Omental fat pad (tissue), 3 donors: ENCODE measurements at regions not wholly inside any gene's neighbourhood (a gene's known extent, or its start where the extent isn't known, plus 50 kb on each side); places are given as distances from the start of the nearest gene placed in this dataset.

Experiments used
- ATAC-seq: fragments of 150-250 bp; one replicate; pipeline ENCODE4 v1.9.1; 2016; ENCODE audit warnings: mild to moderate bottlenecking, moderate library complexity; ENCODE audit not compliant: low FRiP score
- DNase-seq: peaks from one replicate; pipeline ENCODE4 v3.0.0-alpha.2; 2019; ENCODE audit warnings: low spot score
- TF ChIP-seq, protein P1 (sequence below), 3 donors: fragments of 450-650 bp; IDR thresholded peaks; one replicate each; pipeline ENCODE4 v1.5.1; 2016 to 2017; ENCODE audit warnings: antibody characterized with exemption in 3 of 3, mild to moderate bottlenecking in 3 of 3, moderate library complexity in 2 of 3

DNA sequence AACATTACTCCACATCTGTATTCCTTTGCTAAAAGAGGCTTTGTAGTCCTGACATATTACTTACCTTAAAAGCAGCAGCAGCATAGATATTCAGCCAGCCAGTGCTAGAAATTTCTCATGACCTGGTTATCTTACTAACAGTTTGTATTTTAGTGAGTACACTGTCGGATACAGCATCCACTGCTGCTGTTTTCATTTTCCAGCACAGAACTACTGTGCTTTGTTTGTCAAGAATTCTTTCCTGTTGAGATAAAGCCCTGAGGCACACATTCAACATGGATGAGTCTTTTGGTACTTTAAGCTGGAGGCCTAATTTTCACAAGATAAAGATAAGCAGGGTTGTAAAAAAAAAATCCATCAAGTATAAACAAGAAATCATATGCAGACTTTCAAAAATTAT lies 311.2 kb upstream of the OPRM1 start:
- ATAC-seq (no peak), DNase-seq (no peak)
- TF ChIP-seq, protein P1, sequence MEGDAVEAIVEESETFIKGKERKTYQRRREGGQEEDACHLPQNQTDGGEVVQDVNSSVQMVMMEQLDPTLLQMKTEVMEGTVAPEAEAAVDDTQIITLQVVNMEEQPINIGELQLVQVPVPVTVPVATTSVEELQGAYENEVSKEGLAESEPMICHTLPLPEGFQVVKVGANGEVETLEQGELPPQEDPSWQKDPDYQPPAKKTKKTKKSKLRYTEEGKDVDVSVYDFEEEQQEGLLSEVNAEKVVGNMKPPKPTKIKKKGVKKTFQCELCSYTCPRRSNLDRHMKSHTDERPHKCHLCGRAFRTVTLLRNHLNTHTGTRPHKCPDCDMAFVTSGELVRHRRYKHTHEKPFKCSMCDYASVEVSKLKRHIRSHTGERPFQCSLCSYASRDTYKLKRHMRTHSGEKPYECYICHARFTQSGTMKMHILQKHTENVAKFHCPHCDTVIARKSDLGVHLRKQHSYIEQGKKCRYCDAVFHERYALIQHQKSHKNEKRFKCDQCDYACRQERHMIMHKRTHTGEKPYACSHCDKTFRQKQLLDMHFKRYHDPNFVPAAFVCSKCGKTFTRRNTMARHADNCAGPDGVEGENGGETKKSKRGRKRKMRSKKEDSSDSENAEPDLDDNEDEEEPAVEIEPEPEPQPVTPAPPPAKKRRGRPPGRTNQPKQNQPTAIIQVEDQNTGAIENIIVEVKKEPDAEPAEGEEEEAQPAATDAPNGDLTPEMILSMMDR (IDR thresholded peaks at IDR 0.05), result no peak

DNA sequence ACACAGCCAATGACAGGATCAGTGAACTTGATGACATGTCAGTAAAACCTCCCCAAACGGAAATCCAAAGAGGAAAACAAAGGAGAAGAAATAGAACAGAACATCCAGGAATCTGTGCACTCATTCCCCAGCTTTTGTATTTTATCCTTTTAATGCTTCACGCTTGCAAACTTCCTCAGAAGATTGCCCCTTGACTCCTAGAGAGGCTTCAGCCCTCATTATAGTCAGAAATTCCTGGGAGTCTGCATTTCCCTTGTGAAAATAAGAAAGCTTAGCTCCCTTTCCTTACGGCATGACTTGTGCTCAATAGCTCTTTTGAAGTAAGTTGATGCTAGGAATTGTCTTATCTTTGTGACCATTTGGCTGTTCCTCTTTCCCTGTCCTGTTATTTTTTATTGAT lies 313.6 kb upstream of the OPRM1 start:
- ATAC-seq (no peak), DNase-seq (no peak)
- TF ChIP-seq, protein P1 (IDR thresholded peaks at IDR 0.05), result no peak

DNA sequence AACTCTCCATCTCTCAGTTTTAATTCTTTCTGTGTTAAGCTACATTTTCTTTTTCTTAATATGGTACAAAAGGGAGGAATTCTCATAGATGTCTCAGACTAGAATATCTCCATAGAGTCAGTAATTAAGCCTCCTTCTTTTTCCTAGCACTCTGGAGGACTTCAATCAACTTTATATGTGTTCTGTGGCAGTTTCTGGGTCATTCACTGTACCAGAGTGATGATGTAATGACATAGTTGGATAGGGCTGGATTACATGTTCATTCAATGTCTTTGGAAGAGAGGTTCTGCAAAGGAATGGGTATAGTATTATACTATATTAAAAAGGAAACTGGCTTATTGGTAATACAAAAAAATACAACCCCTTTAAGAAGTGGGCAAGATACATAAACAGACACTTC lies 318.3 kb upstream of the OPRM1 start:
- DNase-seq, result no peak
- no peak for ATAC-seq
- TF ChIP-seq, protein P1 (IDR thresholded peaks at IDR 0.05), result no peak

DNA sequence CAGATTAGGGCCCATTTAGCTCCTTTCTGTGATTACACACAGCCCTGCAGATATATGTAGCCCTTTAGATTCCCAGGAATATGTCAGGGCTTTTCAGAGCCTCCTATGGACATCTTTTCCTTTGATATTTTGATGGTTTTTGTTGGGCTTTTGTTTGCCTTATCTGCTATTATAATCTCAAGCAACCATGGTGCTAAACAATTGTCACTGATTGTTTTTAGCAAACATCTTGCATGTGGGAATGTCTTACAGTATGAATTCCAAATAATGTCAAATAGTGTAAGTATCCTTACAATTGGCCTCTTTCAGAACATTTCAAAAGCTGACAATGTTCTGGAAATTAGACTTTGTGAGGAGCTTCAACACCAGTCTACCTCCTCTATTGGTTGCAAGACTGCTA lies 333.6 kb upstream of the OPRM1 start:
- no peak for DNase-seq
- ATAC-seq, result no peak
- TF ChIP-seq, protein P1 (IDR thresholded peaks at IDR 0.05), result no peak

DNA sequence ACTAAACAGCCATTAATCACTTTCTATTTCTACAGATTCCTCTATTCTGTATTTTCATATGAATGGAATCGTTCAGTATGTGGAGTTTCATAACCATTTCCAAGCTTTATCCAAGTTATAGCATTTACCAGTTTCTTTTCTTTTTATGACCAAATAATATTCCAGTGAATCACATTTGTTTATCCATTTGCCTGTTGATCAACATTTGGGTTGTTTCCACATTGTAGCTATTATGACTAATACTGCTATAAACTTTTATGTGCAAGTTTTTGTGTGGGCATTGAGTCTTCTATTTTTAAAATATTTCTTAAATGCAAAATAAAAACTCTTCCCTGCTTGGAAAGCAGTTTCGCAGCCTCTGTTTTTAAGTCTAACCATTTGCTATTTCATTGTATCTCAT lies 336.4 kb upstream of the OPRM1 start:
- ATAC-seq (no peak), DNase-seq (no peak)
- TF ChIP-seq, protein P1 (IDR thresholded peaks at IDR 0.05), result no peak

DNA sequence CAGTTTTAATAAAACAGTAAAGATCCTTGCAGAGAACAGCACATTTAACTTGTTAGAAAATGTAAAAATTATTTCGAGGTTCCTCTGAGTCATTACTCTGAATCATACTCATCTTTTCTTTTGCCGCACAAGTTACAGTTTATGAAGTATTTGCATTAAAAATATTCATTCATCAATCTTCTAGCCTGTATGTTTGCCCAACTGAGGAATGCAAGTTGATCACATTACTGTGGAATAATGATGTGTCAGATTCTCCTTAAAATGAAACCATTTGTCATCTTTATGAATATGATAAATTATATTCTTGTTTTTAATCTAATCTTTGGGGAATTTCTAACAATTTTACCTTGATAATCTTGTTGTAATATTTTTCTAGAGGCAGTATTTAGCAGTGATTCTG lies 340.4 kb upstream of the OPRM1 start:
- TF ChIP-seq, protein P1 (IDR thresholded peaks at IDR 0.05), result no peak
- ATAC-seq, result no peak

DNA sequence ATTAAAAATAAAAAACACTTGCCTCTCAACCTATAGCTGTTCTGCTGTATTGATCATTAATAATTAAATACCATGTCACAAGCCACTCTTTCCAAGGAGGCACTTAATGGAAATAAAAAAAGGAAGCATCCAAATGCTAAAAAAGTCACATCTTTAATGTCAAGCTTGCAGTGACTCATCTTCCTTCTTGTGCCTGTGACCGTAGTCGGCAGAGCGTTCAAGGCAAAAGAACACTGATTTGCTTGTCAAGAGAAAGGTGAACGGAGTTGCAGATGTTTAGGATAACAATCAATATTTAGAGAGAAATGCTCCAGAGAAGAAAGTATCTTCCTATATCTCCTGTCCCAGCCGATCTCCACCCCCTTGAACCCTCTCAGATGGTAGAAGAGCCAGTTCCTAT lies 341.0 kb upstream of the OPRM1 start:
- DNase-seq (no peak), ATAC-seq (no peak)
- TF ChIP-seq, protein P1 (IDR thresholded peaks at IDR 0.05), result no peak

More for the DNA sequence above, 340.4 kb upstream of the OPRM1 start:
- no peak for DNase-seq
